Cardiac fibroblast (primary cell): ENCODE measurements at regions not wholly inside any gene's neighbourhood (a gene's known extent, or its start where the extent isn't known, plus 50 kb on each side); places are given as distances from the start of the nearest gene placed in this dataset.

ENCODE experiments used
- DNase-seq, 2 donors: peaks; one replicate each; pipeline versions ENCODE4 v3.0.0 to v3.0.0-alpha.2; 2010; ENCODE audit warnings: low read depth in 2 of 2
- H3K4me3 ChIP-seq, 2 donors: replicated peaks in 1 of 2; 1 replicate in 1 of 2; 2 replicates in 1 of 2; pipeline ENCODE4 v1.5.1; 2011; ENCODE audit warnings: low read depth in 2 of 2, low read length in 2 of 2, mild to moderate bottlenecking in 2 of 2, moderate library complexity in 1 of 2
- TF ChIP-seq, protein P1 (sequence below): IDR thresholded peaks from one replicate; pipeline ENCODE4 v1.5.1; 2011; ENCODE audit warnings: low read depth, mild to moderate bottlenecking, low read length, inconsistent platforms

GRCh38 chr3:70517124-70517890, 204.9 kb upstream of the MDFIC2 start:
- TF ChIP-seq, protein P1, sequence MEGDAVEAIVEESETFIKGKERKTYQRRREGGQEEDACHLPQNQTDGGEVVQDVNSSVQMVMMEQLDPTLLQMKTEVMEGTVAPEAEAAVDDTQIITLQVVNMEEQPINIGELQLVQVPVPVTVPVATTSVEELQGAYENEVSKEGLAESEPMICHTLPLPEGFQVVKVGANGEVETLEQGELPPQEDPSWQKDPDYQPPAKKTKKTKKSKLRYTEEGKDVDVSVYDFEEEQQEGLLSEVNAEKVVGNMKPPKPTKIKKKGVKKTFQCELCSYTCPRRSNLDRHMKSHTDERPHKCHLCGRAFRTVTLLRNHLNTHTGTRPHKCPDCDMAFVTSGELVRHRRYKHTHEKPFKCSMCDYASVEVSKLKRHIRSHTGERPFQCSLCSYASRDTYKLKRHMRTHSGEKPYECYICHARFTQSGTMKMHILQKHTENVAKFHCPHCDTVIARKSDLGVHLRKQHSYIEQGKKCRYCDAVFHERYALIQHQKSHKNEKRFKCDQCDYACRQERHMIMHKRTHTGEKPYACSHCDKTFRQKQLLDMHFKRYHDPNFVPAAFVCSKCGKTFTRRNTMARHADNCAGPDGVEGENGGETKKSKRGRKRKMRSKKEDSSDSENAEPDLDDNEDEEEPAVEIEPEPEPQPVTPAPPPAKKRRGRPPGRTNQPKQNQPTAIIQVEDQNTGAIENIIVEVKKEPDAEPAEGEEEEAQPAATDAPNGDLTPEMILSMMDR = no peak
- no peak overlapping the region for H3K4me3 ChIP-seq
- DNase-seq = no peak

DNA sequence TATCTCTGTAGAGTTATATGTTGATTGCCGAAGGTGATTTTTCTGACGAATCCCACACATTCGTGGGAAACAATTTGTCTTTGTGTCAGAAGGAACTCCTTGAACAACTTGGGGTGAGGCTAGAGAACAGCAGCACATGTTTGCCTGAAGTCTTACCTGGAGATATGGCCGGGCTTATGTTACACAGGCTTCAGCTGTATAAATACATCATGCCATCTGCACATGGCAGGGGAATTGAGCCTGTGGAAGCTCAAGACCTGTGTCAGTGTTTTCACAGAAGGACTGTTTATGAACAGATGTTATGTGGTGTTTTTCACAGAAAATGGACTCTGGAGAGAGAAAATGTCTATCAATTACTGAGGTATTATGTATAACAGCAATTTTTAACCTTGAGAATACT, 203.6 kb upstream of the MDFIC2 start:
- TF ChIP-seq, protein P1 = no peak
- no peak overlapping the region for H3K4me3 ChIP-seq
- no peak for DNase-seq

DNA sequence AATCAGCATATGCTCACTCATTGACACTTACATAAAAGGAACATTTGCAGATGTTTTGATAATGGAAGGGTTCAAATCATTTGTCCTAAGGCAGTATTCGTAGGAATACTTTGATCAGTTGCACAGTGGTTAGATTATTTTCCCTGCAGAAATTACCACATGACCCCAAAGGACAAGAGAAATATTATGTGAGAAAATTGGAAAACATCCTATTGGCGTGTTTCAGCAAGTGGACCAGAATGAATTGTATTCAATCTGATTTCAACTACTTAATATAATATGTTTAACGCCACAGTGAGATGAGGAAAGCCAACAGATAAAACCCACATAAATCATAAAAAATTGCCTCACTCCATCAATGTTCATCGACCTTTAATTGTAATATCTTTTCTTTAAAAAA, 195.0 kb upstream of the MDFIC2 start:
- TF ChIP-seq, protein P1 = no peak
- H3K4me3 ChIP-seq = no peak overlapping the region
- DNase-seq = no peak

GRCh38 chr3:70506775-70507174, 194.3 kb upstream of the MDFIC2 start:
- no peak overlapping the region for H3K4me3 ChIP-seq
- no peak for DNase-seq
- TF ChIP-seq, protein P1 = no peak

- TF ChIP-seq, protein P1 = no peak
- no peak for DNase-seq
- no peak overlapping the region for H3K4me3 ChIP-seq
These were observed 189.1 kb upstream of the MDFIC2 start for GRCh38 chr3:70501561-70501960.

DNA sequence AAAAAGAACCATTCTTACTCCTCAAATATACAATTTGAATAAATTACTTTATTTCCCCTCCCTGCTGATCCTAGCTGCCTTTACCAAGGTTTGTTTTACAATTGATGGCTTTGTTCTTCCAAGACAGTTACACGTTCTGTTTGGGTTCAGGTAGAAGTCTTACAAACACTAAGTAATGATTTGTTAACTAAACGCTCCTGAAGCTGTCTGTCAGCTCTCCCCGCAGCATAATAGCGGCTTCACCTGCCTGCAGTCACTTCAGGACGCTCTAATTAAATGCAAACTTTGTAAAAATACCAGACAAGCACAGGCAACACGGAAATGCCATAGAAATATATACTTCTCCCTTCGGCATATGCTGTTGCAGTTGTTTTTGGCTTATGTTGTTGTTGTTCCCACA, 176.4 kb upstream of the MDFIC2 start:
- TF ChIP-seq, protein P1 = no peak
- DNase-seq = no peak
- H3K4me3 ChIP-seq = no peak overlapping the region

DNA sequence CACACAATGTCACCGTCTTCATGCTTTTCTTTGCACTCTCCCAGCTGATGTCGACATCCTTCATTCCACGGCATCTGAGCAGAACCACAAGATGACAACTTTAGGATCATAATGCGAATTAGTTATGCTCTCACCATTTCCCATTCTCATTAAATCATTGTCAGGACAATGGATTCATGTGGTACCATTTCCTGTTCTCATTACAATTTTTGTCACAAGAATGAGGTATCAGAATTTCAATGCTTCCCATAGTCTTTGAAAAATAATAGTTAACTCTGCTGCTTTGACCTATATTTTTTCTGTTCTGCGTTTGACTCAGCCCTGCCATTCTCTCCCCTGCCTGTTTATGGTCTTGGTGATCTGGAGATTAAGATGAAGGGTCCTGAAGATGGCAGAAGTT, 175.7 kb upstream of the MDFIC2 start:
- DNase-seq = no peak
- TF ChIP-seq, protein P1 = no peak
- no peak overlapping the region for H3K4me3 ChIP-seq
